Stimulated activated naive CD8-positive, alpha-beta T cell treated with anti-CD3 and anti-CD28 coated beads, Interleukin-15, amount 100 ng/mL, for 72 hours (primary cell): ENCODE measurements at regions not wholly inside any gene's neighbourhood (a gene's known extent, or its start where the extent isn't known, plus 50 kb on each side); places are given as distances from the start of the nearest gene placed in this dataset.

Experiments
- ATAC-seq: fragments of 150-1000 bp; cut with Tn5 transposase; 2 replicates; pipeline ENCODE4 v1.10.0; 2021; ENCODE audit warnings: mild to moderate bottlenecking, moderate library complexity
- DNase-seq, 2 donors: peaks; one replicate each; pipeline ENCODE4 v3.0.0; 2021 to 2022
- H3K27ac Mint-ChIP-seq, 2 donors: one replicate each; pipeline ENCODE4 v1.8.0; 2022; ENCODE audit warnings: mild to moderate bottlenecking in 2 of 2, mixed read lengths in 2 of 2, moderate library complexity in 2 of 2
- H3K27me3 Mint-ChIP-seq: one replicate; pipeline ENCODE4 v1.8.0; 2022; ENCODE audit warnings: mixed read lengths
- H3K4me1 Mint-ChIP-seq: one replicate; pipeline ENCODE4 v1.8.0; 2022; ENCODE audit warnings: mild to moderate bottlenecking, mixed read lengths
- H3K4me3 Mint-ChIP-seq, 2 donors: one replicate each; pipeline ENCODE4 v1.8.0; 2022; ENCODE audit warnings: mild to moderate bottlenecking in 2 of 2, mixed read lengths in 2 of 2, moderate library complexity in 1 of 2
- H3K9me3 Mint-ChIP-seq, 2 donors: one replicate each; pipeline ENCODE4 v1.8.0; 2022; ENCODE audit warnings: mixed read lengths in 2 of 2

DNA sequence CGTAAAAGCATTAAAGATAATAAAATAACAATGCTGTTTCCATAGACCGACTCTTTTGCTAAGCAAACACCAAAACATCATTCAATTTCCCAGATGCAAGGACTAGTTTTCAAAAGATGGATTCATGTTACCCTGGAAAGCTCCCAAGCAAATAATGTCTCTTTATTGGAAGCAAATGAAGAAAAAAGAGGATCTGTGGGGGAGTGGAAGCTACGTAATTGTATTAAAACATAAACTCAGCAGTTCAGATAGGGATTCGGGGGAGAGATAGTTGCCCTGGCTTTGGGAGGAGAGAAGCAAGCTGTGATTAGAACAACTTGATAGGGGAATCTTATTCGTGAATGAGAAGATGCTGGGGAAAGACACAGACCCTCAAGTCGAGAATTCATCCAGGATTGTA is 491.0 kb upstream of the CLINT1 start:
- peaks cover 13 to 20% of the 10 kb centered on the region in 2 donors for H3K9me3 Mint-ChIP-seq
- H3K27ac Mint-ChIP-seq = no peak overlapping the region
- H3K4me1 Mint-ChIP-seq = peaks cover 5% of the 10 kb centered on the region
- DNase-seq (no peak), ATAC-seq (no peak)
- H3K27me3 Mint-ChIP-seq = no peaks in the 10 kb centered on the region
- H3K4me3 Mint-ChIP-seq = no peak overlapping the region

DNA sequence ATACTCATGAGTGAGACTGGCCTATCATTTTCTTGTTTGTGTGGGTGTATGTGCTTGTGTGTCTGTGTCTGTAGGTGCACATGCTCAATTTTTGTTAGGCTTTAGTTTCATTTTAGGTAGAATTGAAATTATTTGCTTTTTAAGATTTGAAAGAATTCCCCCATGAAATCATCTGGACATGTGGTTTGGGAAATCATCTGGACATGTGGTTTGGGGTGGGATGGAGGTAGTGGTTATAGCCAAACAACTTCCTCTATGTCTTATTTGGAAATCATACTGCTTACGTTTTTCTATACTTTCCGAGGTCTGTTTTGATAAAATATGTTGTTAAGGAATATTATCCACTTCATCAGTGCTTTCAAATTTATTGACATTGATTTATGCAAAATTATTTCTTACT is 485.4 kb upstream of the CLINT1 start:
- H3K4me3 Mint-ChIP-seq = no peak overlapping the region
- no peaks in the 10 kb centered on the region for H3K4me1 Mint-ChIP-seq
- DNase-seq (no peak), ATAC-seq (no peak)
- peaks cover 12 to 16% of the 10 kb centered on the region in 2 donors for H3K9me3 Mint-ChIP-seq
- no peak overlapping the region for H3K27ac Mint-ChIP-seq
- no peaks in the 10 kb centered on the region for H3K27me3 Mint-ChIP-seq

DNA sequence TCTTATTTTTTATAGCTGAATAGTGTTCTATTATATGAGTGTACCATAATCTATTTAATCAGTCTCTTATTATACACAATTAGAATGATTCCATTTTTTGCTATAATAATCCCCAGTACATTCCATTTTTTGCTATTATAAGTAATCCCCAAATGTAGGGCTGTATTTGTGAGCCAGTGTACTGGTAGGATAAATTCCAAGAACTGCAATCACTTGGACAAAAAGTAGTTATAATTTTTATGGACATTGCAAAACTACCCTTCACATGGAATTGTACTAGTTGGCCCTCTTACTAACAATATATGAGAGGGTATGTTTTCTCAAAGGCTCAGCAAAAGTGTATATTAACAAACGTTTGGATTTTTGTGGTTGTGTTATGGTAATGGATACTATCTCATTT is 481.7 kb upstream of the CLINT1 start:
- Mint-ChIP-seq H3K4me1 (no peaks in the 10 kb centered on the region), H3K27ac (no peak overlapping the region), H3K9me3 (peaks cover 17 to 20% of the 10 kb centered on the region in 2 donors), H3K27me3 (no peaks in the 10 kb centered on the region), H3K4me3 (no peak overlapping the region)
- ATAC-seq = no peak
- no peak for DNase-seq

DNA sequence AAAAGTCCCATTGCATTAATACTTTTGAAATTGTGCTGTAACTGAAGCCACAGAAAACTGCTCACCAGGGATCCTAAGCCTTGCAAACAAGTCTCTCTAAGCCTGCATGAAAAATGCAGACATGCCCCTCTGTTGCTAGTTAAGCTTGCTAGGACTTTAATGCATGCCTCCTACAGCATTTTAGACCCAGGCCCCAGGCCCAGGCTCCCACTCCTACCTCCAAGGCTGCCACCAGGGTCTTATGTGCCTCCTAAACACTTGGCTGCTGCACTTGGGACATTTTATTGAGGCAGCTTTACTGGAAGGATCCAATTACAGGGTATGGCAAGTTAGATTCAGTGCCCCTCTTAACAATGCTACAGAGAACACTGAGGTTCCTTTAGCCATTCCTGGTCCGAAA is 467.3 kb upstream of the CLINT1 start:
- ATAC-seq = no peak
- Mint-ChIP-seq H3K9me3 (peaks cover 13 to 18% of the 10 kb centered on the region in 2 donors), H3K4me3 (no peak overlapping the region), H3K27me3 (no peaks in the 10 kb centered on the region), H3K4me1 (no peaks in the 10 kb centered on the region), H3K27ac (no peak overlapping the region)
- no peak for DNase-seq

DNA sequence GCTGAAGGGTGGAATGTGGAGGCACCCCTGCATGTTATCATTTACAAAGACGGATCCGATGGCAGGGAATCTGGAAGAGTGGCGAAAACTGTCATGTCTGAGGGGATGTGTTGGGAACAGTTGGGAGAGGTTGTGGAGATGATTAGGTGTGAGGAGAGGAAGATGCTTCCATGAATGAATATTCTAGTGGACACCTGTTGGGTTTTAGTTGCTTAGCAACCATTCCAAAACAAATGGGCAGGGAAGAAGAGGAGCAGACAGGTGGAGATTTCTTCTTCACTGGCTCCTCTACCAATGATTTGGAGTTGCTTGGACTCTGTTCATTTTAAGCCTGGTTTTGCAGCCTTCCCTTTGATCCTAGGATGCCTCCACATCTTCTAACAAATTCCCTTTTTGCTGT is 465.3 kb upstream of the CLINT1 start:
- Mint-ChIP-seq H3K27me3 (no peaks in the 10 kb centered on the region), H3K4me3 (no peak overlapping the region)

DNA sequence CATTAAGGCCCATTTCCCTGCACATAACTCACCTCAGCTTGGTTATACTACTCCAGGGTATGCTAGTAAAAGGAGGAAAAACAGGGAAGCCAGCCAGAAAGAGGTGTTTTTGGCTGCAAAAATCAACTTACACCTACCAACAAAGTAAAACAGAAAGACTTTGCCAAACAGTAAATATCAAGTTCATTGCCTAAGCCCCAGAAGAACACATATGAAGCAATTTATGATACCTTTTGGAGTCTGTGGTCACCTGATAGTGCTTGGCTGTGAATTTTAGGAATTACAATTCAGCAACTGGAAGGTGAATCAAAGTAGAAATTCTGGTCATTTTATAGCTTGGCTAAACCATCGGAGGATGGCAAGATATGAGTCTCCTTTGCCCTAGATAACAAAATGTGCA is 463.7 kb upstream of the CLINT1 start:
- Mint-ChIP-seq H3K4me1 (no peaks in the 10 kb centered on the region), H3K27me3 (no peaks in the 10 kb centered on the region), H3K27ac (no peak overlapping the region), H3K4me3 (no peak overlapping the region), H3K9me3 (no peaks in the 10 kb centered on the region)
- ATAC-seq (no peak), DNase-seq (no peak)

More for the DNA sequence above, 465.3 kb upstream of the CLINT1 start:
- ATAC-seq (no peak), DNase-seq (no peak)
- Mint-ChIP-seq H3K27ac (no peak overlapping the region), H3K9me3 (no peaks in the 10 kb centered on the region), H3K4me1 (no peaks in the 10 kb centered on the region)

DNA sequence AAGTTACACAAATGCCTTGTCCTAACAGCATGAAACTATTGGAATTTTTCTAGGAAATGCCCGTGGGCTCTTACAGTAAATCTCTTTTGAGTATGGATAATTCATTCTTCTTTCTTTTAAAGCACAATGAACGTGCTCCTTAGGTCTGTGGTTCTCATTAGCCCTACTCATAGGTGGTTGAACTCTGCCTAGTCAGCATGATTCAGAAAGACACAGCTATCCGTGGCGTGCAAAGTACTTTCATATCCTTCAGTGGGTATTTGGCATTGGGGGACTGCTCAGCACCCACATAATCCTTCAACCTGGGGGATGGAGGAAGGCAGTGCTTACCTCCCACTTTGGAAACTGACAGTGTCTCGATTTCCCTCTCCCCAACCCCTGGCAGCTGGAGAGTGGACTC is 462.0 kb upstream of the CLINT1 start:
- Mint-ChIP-seq H3K27ac (no peak overlapping the region), H3K9me3 (no peaks in the 10 kb centered on the region), H3K4me3 (no peak overlapping the region), H3K4me1 (no peaks in the 10 kb centered on the region), H3K27me3 (no peaks in the 10 kb centered on the region)
- DNase-seq (no peak), ATAC-seq (no peak)

DNA sequence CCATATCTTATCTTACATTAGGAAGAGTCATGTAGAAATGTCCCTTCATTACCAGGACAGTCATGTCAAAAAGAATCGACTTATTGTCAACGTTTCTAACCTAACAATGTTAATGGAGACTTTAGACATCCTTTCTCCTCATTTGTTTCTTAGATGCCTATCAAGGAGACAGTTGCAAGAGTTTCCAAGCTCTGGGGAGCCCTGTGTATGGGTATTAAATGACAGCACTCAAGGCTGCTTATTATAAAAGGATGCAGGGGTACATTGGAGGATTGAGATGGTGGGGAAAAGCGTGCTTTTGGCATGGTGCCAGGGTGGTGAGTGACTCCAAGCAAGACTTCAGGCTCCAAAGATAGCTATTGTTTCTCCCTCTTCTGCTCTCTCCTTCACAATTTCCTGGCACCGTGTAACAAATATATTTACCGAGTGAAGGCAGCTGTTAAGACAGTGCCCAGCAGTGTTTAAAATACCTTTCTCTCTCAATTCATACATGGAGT is 461.3 kb upstream of the CLINT1 start:
- Mint-ChIP-seq H3K27ac (no peak overlapping the region), H3K9me3 (no peaks in the 10 kb centered on the region), H3K27me3 (no peaks in the 10 kb centered on the region), H3K4me1 (no peaks in the 10 kb centered on the region), H3K4me3 (no peak overlapping the region)
- DNase-seq (no peak), ATAC-seq (no peak)

DNA sequence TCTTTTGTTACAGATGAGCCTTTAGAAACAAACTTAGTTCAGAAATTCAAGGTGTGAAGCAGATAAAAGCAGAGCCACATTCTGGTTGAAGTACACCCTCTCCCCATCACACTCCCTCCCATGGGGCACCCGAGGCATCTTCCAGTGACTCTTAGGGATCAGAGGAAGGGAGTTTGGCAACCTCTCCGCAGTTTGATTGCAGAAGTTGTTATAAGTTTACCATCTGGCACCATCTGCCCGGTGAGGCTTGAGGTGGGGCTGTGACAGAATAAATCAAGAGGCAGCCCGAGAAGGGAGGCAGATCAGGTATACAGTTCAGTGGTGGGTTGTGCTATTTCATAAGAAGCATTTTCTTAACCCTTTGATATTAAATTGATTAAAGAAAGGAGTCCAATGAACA is 458.6 kb upstream of the CLINT1 start:
- H3K4me1 Mint-ChIP-seq = no peaks in the 10 kb centered on the region
- H3K27ac Mint-ChIP-seq = no peak overlapping the region
- H3K4me3 Mint-ChIP-seq = no peak overlapping the region

DNA sequence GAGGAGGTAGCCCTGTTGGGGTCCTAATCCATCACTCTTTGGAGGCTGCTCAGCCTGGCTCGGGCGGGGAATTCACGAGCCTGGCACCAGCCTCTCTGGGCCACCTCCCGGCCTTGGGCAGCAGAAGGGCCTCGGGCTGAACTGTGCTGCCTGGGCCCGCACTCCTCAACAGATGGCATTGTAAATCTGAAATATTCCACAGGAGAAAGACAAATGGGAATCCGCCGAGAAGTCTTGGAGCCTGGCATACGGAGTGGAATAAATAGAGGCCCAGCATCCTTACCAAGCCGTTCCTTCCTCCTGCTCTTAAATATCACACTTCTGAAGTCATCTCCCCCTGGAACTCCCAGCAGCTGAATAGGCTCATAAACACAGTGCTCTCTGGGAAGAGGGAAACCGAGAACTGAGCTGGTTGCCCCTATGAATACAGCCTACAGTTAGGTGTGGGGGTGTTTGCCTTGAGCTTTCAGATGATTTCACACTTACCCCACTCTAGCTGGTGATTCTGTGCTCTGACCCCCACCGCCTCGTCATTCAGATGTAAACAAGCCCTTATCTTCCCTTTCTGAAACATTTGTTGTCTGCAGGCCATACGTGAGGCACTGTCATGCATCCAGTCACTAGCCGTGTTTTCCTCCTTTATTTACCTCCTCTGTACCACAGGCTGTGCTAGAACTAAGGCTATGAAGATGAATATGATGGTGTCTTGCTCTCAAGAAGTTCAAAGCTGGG is 455.0 kb upstream of the CLINT1 start:
- no peak for ATAC-seq
- no peaks in the 10 kb centered on the region for H3K27me3 Mint-ChIP-seq
- no peak overlapping the region for H3K4me3 Mint-ChIP-seq
- no peak for DNase-seq
- peak overlapping the region in 1 of 2 donors; percentile 4 for H3K27ac Mint-ChIP-seq
- H3K4me1 Mint-ChIP-seq = no peaks in the 10 kb centered on the region
- no peaks in the 10 kb centered on the region for H3K9me3 Mint-ChIP-seq

More for the DNA sequence above, 458.6 kb upstream of the CLINT1 start:
- Mint-ChIP-seq H3K9me3 (no peaks in the 10 kb centered on the region), H3K27me3 (no peaks in the 10 kb centered on the region)
- no peak for DNase-seq
- ATAC-seq = no peak

DNA sequence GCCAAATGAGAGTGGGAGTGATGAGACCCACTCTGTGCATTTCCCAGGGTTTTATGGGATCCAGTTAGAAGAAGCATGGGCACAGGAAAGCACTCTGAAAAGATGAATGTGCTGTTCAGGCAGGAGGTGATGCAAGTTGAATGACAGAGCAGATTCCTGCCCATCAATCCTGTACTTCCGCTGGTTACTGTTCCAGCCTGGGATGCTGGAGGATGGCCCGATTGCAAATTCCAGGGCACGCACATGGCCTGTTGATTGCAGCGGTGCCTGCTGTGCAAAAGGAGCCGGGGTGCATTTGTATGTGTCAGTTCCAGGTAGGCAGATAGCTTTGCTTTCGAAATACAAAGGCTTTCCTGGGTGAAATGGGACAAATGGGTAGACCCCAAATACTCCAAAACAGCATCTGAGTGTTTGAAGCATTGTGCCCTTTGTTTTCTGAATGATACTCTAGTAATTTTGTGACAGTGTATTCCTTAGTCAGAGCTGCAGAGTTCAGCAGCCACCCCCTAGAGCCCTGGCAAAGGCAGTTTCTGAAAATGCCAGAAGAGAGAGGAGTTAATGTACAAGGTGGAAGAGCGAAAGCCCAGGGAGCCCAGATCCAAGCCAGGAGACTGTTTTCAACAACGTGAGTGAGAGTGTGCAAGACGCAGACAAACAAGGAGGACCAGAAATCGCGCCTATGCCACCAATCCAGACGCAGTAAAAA is 454.2 kb upstream of the CLINT1 start:
- Mint-ChIP-seq H3K27me3 (no peaks in the 10 kb centered on the region), H3K4me1 (no peaks in the 10 kb centered on the region), H3K9me3 (no peaks in the 10 kb centered on the region), H3K27ac (no peak overlapping the region), H3K4me3 (no peak overlapping the region)
- DNase-seq (no peak), ATAC-seq (no peak)

DNA sequence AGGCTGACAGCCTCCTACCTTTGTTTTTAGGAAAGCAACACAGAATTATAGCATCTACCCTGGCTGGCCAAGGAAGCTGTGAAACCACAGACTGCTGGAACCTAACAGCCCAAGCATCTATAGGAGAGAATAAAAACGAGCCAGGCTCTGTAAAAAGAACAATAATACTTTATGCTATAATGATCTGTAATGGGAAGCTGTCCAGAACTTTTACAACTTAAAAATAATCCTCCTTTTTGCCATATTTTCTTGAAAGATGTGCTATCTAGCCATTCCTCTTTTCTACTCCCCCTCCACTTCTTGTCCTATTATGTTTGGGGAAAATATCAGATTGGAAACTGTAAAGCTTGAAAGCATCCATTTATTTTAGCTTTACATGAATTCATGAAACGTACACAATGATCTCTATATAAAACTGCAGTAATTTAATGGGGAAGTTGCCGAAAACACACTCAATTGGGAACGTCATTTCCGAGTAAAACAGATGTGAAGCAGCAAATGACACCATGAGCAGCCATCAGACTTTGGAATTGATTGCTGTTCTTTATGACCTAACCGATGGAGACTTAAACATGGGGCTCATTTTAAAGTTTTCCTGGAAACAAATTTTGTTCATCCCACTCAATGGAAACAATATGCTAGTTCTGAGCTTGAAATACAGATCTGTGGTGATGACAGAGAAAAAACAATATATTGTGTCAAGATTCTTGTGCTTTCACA is 450.3 kb upstream of the CLINT1 start:
- Mint-ChIP-seq H3K9me3 (no peaks in the 10 kb centered on the region), H3K4me1 (no peaks in the 10 kb centered on the region), H3K27ac (no peak overlapping the region), H3K4me3 (no peak overlapping the region), H3K27me3 (no peaks in the 10 kb centered on the region)
- no peak for DNase-seq
- ATAC-seq = no peak

DNA sequence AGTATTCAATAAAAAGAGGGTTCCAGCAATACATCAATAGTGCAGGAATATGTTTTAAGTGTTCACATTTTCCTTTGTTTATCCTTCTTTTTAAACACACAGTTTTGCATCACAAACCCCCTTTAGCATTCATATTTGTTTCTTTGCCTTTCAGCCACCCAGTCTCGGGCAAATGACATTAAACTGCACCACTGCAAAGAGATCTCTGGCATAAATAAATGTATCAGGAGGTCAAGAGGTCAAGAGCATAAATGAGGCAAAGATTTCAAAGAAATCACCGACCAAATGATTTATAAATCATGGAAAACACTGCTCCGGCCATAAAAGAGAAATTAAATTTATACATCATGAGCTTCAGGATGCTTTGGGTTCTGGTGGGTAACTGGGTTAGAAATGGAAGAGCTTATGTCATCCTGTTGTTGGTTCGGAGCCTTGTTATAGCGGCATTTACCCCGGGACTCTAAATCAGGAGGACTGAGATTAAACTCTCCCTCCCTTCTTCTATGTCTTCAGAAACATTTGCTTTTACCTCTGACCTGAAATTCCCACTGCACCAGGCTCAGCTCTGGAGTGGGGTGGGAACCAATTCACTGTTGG is 449.6 kb upstream of the CLINT1 start:
- Mint-ChIP-seq H3K27ac (no peak overlapping the region), H3K27me3 (no peaks in the 10 kb centered on the region), H3K4me1 (no peaks in the 10 kb centered on the region), H3K4me3 (no peak overlapping the region), H3K9me3 (no peaks in the 10 kb centered on the region)
- no peak for DNase-seq
- ATAC-seq = no peak

DNA sequence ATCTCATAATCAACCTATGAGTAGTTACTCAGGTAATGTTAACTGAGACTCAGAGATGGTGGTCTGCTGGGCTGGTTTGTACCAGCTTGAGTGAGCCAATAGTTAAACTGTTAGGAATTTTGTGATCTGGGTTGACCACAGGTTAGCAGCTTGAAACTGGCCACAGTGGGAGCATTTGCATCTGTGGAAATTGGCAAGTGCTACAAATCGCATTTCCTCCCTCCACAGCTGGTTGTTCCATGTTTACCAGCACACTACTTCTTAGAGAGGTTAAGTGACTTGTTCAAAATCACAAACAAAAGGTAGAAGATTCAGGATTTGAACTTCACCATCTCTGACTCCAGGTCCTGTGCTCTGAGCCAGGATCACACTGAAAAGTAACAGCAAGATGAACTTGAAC is 446.9 kb upstream of the CLINT1 start:
- ATAC-seq (no peak), DNase-seq (no peak)
- H3K9me3 Mint-ChIP-seq = no peaks in the 10 kb centered on the region
- H3K27me3 Mint-ChIP-seq = no peaks in the 10 kb centered on the region
- no peak overlapping the region for H3K4me3 Mint-ChIP-seq
- no peaks in the 10 kb centered on the region for H3K4me1 Mint-ChIP-seq
- H3K27ac Mint-ChIP-seq = no peak overlapping the region

DNA sequence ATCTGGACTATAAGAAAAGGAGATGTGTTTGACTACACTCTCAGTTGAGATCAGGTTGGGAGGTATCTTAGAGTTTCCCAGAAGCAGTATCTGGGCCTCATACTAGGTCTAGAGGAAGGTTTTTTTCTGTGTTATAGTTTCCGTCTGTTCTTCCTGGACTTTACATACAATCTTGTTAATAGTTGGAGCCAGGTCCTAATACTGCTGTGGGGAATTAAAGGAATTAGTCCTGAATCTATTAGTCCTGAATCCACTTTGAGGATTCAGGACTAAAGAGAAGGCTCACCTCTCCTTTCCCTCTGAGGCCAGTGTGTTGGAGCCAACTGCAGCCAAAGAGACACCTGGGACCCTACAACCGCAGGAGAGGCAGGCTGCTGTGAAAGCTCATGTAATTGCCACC is 445.7 kb upstream of the CLINT1 start:
- DNase-seq = no peak
- ATAC-seq = no peak
- Mint-ChIP-seq H3K4me3 (no peak overlapping the region), H3K27me3 (no peaks in the 10 kb centered on the region), H3K4me1 (no peaks in the 10 kb centered on the region), H3K27ac (no peak overlapping the region), H3K9me3 (no peaks in the 10 kb centered on the region)

DNA sequence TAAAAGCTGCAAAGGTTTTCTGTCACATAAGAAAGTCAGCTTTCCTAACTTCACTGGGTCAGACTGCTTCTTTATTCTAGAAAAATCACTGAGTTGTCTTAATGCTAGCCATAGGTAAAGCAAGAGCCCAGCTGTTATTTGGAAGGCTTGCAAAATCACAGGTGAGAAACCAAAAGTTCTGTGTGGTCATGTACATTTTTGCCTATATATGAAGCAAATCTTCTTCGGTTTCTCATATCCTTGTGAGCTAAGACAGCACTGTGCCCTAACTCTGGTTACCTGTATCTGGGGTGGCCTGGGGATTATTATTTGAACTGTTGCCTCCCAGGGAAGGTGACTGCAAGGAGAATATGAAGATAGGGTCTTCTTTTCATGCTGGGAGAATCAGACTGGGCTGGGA is 444.9 kb upstream of the CLINT1 start:
- Mint-ChIP-seq H3K9me3 (no peaks in the 10 kb centered on the region), H3K4me3 (no peak overlapping the region), H3K27ac (no peak overlapping the region), H3K27me3 (no peaks in the 10 kb centered on the region), H3K4me1 (no peaks in the 10 kb centered on the region)
- DNase-seq (no peak), ATAC-seq (no peak)
